Esophagus squamous epithelium (tissue), 5 donors: ENCODE measurements at regions not wholly inside any gene's neighbourhood (a gene's known extent, or its start where the extent isn't known, plus 50 kb on each side); places are given as distances from the start of the nearest gene placed in this dataset.

Experiments used
- DNase-seq: peaks from one replicate; lab custom pipeline; 2025; lab: John Stamatoyannopoulos, UW
- H3K27ac ChIP-seq, 4 donors: fragments of 200-600 bp; sonication (generic); one replicate each; pipeline ENCODE4 v1.5.1; 2016 to 2019; ENCODE audit warnings: mild to moderate bottlenecking in 1 of 4
- H3K27me3 ChIP-seq, 4 donors: fragments of 200-600 bp; sonication (generic); 1 replicate in 3 of 4; 2 replicates in 1 of 4; pipeline versions ENCODE4 v1.5.1 to v1.6.0; 2017 to 2021; ENCODE audit warnings: antibody characterized with exemption in 1 of 4
- H3K36me3 ChIP-seq, 3 donors: fragments of 200-600 bp; sonication (generic); one replicate each; pipeline ENCODE4 v1.5.1; 2016 to 2019
- H3K4me1 ChIP-seq, 3 donors: fragments of 200-600 bp; sonication (generic); one replicate each; pipeline ENCODE4 v1.5.1; 2017 to 2019
- H3K4me3 ChIP-seq, 4 donors: fragments of 200-600 bp; sonication (generic); 1 replicate in 3 of 4; 2 replicates in 1 of 4; pipeline ENCODE4 v1.5.1; 2016 to 2019; ENCODE audit warnings: mild to moderate bottlenecking in 2 of 4, moderate library complexity in 1 of 4
- H3K9me3 ChIP-seq, 3 donors: fragments of 200-600 bp; sonication (generic); one replicate each; pipeline ENCODE4 v1.5.1; 2016 to 2019
- CTCF ChIP-seq, 6 experiments: fragments of 450-650 bp in 4 of 6; fragments of 200-600 bp in 2 of 6; sonication (generic) in 2 of 6; IDR thresholded peaks; one replicate each; pipeline ENCODE4 v1.5.1; 2016 to 2019; ENCODE audit warnings: antibody characterized with exemption in 6 of 6, mild to moderate bottlenecking in 4 of 6, moderate library complexity in 4 of 6
- POLR2A ChIP-seq, 4 donors: fragments of 450-650 bp; IDR thresholded peaks; one replicate each; pipeline ENCODE4 v1.6.1; 2017; ENCODE audit warnings: antibody characterized with exemption in 4 of 4, mild to moderate bottlenecking in 4 of 4, moderate library complexity in 3 of 4
- WGBS, 2 donors: methylation state at CpG; one replicate each; pipeline ENCODE4 v1.1.5; 2018; 5-methylcytosine and 5-hydroxymethylcytosine counted together
- intact Hi-C: fragments of 100-400 bp; cut with DNase I; formaldehyde crosslinking; loops from one replicate; pipeline ENCODE4 v1.15.0; 2022
- small RNA-seq, 4 donors: library from RNA; depleted of rRNA; stranded (forward); fragments of <200 nt; gene quantifications; one replicate each; pipeline ENCODE3, GENCODE V24; 2016
- donor health status: DM: yes; HTN: yes; CAD: no.

DNA sequence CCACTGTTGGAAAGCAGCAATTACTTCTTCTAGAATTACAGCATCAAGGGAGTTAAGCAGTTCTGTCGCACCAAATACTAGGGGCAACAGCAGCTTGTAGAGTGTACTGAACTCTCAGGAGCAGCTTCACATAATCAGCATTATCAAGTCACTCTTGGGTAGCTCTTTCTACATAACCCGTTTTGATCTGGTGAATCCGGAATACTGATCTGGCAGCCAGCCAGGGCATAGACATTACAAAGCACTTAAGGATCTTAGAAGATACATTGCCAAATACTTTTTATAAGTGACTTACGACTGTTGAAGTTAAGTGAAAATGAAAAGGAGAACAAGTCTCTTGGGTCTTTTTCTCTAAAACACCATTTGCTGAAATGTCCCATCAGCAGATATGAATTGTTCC, 73.2 kb upstream of the NETO1 start:
- no peak for TF ChIP-seq CTCF (IDR thresholded peaks at IDR 0.05)
- no peak for TF ChIP-seq POLR2A (IDR thresholded peaks at IDR 0.05)
- H3K27me3 ChIP-seq, result no peaks in the 10 kb centered on the region

DNA sequence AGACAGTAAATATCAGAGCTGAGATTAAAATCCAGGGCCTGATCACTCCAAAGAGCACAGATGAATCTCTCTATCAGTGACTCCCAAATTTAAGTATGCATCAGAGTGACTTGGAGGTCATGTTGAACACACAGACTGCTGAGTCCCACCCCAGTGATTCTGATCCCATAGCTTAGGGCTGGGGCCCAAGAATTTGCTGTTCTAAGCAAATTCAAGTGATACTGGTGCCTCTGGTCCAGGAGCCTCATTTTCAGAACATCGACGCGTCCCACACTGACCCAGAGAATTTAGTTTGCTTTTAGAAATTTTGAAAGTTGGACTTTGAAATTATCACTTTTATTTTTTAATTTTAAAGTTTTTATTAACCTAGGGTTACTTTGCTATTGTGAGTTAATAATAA, 72.7 kb upstream of the NETO1 start:
- TF ChIP-seq POLR2A (IDR thresholded peaks at IDR 0.05) (no peak), CTCF (IDR thresholded peaks at IDR 0.05) (no peak)
- Histone ChIP-seq H3K9me3 (peaks cover 0 to 6% (median 0%) of the 10 kb centered on the region in 3 donors), H3K27ac (no peak overlapping the region), H3K27me3 (no peaks in the 10 kb centered on the region), H3K36me3 (no peaks in the 10 kb centered on the region), H3K4me3 (no peak overlapping the region), H3K4me1 (no peaks in the 10 kb centered on the region)
- intact Hi-C loops, result no loop called here
- DNase-seq, result no peak
- 86 to 95% methylated on average over 3 of the region's 3 CpGs for WGBS, 2 donors

More for the DNA sequence above, 73.2 kb upstream of the NETO1 start:
- no peak for DNase-seq
- no peak overlapping the region for H3K27ac ChIP-seq
- no peaks in the 10 kb centered on the region for H3K36me3 ChIP-seq
- peaks cover 0 to 6% (median 0%) of the 10 kb centered on the region in 3 donors for H3K9me3 ChIP-seq
- H3K4me3 ChIP-seq, result no peak overlapping the region
- intact Hi-C loops, result no loop called here
- H3K4me1 ChIP-seq, result no peaks in the 10 kb centered on the region
- WGBS, 2 donors, result 51 to 52% methylated on average over 4 of the region's 4 CpGs

- no peak overlapping the region for H3K4me3 ChIP-seq
- no peaks in the 10 kb centered on the region for H3K4me1 ChIP-seq
- intact Hi-C loops, result no loop called here
- H3K9me3 ChIP-seq, result peaks cover 0 to 6% (median 0%) of the 10 kb centered on the region in 3 donors
- no peak for DNase-seq
- no peaks in the 10 kb centered on the region for H3K36me3 ChIP-seq
- TF ChIP-seq POLR2A (IDR thresholded peaks at IDR 0.05) (no peak), CTCF (IDR thresholded peaks at IDR 0.05) (no peak)
- H3K27ac ChIP-seq, result no peak overlapping the region
- no peaks in the 10 kb centered on the region for H3K27me3 ChIP-seq
- 50 to 66% methylated on average over 4 of the region's 4 CpGs for WGBS, 2 donors
Observed at GRCh38 chr18:72935744-72936143, 68.0 kb upstream of the NETO1 start.

- Histone ChIP-seq H3K36me3 (no peaks in the 10 kb centered on the region), H3K4me1 (no peaks in the 10 kb centered on the region), H3K27me3 (no peaks in the 10 kb centered on the region), H3K9me3 (peaks cover 0 to 25% (median 0%) of the 10 kb centered on the region in 3 donors), H3K27ac (no peak overlapping the region), H3K4me3 (no peak overlapping the region)
- no peak for DNase-seq
- TF ChIP-seq CTCF (IDR thresholded peaks at IDR 0.05) (no peak), POLR2A (IDR thresholded peaks at IDR 0.05) (no peak)
- WGBS, 2 donors, result 63 to 78% methylated on average over 2 of the region's 2 CpGs
- intact Hi-C loops, result no loop called here
Observed at GRCh38 chr18:72922895-72923294, 55.1 kb upstream of the NETO1 start.

Small RNA genes in the stretch of these regions (small RNA-seq; reads per million reads assigned to genes)
- gene RN7SL401P, result 0 reads per million in 4 donors
